ENCODE measurements at regions not wholly inside any gene's neighbourhood (a gene's known extent, or its start where the extent isn't known, plus 50 kb on each side); places are given as distances from the start of the nearest gene placed in this dataset.

DNA sequence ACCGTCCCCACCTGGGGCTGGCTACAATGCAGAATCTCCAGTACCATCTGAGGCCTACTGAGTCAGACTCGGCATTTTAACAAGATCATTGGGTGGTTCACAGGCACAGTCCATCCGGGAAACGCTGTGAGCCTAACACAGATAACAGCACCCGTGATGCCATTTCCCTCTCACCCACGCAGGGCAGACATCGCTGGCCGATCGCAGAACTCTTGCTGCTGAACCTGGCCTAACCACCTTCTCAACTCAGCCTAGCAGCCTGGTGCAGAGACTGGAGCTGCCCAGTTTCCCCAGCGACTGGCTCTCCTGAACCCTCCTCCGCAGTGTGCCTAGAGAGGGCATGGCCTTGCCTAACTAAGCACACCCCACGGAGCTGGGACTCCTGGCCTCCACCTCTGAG, 83.3 kb downstream of the NCOR2 start:
- Histone ChIP-seq H3K4me2 (ENCODE audit: extremely low read depth, insufficient read depth, low read length) (no peak overlapping the region), H3K4me1 (ENCODE audit: control insufficient read depth, extremely low read depth, insufficient read depth, low read length) (peaks cover 7% of the 10 kb centered on the region), H3K36me3 (ENCODE audit: control insufficient read depth, insufficient read depth, low read length) (peaks cover 2% of the 10 kb centered on the region), H3K4me3 (replicated peaks in 1 of 4; ENCODE audit: control extremely low read depth in 1 of 4, insufficient read depth in 1 of 4, low read depth in 3 of 4, low read length in 4 of 4) (no peak overlapping the region), H3K27ac (ENCODE audit: insufficient read depth, low read length) (no peak overlapping the region), H3K79me2 (ENCODE audit: control insufficient read depth, insufficient read depth, low read length) (no peaks in the 10 kb centered on the region), H3K27me3 (ENCODE audit: control insufficient read depth, insufficient read depth, low read length) (no peaks in the 10 kb centered on the region), H2AFZ (ENCODE audit: low read length) (no peak overlapping the region), H3K9ac (ENCODE audit: insufficient read depth, low read length) (no peak overlapping the region), H3K9me3 (ENCODE audit: control insufficient read depth, insufficient read depth, low read depth, low read length) (no peaks in the 10 kb centered on the region), H4K20me1 (ENCODE audit: control insufficient read depth, extremely low read depth, insufficient read depth, low read length) (no peaks in the 10 kb centered on the region)
- TF ChIP-seq EZH2 (IDR thresholded peaks at IDR 0.05; ENCODE audit: low read length, missing control alignments): no peak
- TF ChIP-seq, protein P1, sequence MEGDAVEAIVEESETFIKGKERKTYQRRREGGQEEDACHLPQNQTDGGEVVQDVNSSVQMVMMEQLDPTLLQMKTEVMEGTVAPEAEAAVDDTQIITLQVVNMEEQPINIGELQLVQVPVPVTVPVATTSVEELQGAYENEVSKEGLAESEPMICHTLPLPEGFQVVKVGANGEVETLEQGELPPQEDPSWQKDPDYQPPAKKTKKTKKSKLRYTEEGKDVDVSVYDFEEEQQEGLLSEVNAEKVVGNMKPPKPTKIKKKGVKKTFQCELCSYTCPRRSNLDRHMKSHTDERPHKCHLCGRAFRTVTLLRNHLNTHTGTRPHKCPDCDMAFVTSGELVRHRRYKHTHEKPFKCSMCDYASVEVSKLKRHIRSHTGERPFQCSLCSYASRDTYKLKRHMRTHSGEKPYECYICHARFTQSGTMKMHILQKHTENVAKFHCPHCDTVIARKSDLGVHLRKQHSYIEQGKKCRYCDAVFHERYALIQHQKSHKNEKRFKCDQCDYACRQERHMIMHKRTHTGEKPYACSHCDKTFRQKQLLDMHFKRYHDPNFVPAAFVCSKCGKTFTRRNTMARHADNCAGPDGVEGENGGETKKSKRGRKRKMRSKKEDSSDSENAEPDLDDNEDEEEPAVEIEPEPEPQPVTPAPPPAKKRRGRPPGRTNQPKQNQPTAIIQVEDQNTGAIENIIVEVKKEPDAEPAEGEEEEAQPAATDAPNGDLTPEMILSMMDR (conservative IDR thresholded peaks at IDR 0.05 in 1 of 2, IDR thresholded peaks at IDR 0.05 in 1 of 2; ENCODE audit: low read depth in 1 of 2, low read length in 2 of 2): no peak
- DNase-seq (ENCODE audit: low read depth in 2 of 2): no peak

DNA sequence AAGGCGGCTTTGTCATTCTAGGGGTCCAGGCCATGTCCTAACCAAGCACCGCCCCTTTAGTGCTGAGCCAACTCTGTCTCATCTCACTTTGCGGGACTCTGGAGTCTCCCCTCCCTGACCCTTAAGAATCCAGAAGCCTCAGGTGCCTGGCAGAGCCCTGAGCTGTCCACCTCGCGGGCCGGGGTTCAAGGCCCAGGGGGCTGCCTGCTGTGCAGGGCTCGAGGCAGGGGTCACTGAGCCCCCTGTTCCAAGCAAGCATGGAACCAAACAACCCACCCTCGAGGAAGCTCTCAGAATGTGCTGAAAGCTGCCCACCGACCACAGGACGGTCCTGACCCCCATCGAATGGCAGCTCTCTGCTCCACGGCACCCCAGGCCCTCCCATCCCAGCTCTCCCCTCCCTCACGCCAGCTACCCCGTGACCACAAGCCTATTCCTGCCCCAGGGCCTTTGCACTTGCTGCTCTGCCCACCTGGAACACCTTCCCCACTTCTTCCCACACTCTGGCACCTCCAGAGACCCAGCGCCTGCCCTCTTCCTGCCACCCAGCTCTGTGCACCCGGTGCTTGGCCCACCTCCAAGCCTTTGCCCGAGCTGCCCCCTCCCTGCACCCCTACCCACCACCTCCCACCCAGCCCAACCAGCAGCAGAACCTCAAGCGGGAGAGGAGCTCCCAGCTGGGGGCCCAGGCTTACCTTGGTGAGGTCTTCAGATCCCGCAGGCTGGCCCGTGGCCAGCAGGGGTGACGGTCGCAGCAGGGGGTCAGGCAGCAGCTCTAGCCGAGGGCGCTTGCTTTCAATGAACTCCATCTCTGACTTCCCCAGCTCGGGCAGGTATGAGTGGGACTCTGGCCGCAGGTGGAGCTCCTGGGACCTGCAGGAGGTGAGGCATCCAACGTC, 84.3 kb downstream of the NCOR2 start:
- DNase-seq (ENCODE audit: low read depth in 2 of 2): no peak
- Histone ChIP-seq H3K36me3 (ENCODE audit: control insufficient read depth, insufficient read depth, low read length) (peaks cover 2% of the 10 kb centered on the region), H4K20me1 (ENCODE audit: control insufficient read depth, extremely low read depth, insufficient read depth, low read length) (no peaks in the 10 kb centered on the region), H2AFZ (ENCODE audit: low read length) (no peak overlapping the region), H3K4me2 (ENCODE audit: extremely low read depth, insufficient read depth, low read length) (no peak overlapping the region), H3K79me2 (ENCODE audit: control insufficient read depth, insufficient read depth, low read length) (no peaks in the 10 kb centered on the region), H3K4me1 (ENCODE audit: control insufficient read depth, extremely low read depth, insufficient read depth, low read length) (peaks cover 7% of the 10 kb centered on the region), H3K9me3 (ENCODE audit: control insufficient read depth, insufficient read depth, low read depth, low read length) (no peaks in the 10 kb centered on the region), H3K4me3 (replicated peaks in 1 of 4; ENCODE audit: control extremely low read depth in 1 of 4, insufficient read depth in 1 of 4, low read depth in 3 of 4, low read length in 4 of 4) (no peak overlapping the region), H3K9ac (ENCODE audit: insufficient read depth, low read length) (no peak overlapping the region), H3K27ac (ENCODE audit: insufficient read depth, low read length) (no peak overlapping the region), H3K27me3 (ENCODE audit: control insufficient read depth, insufficient read depth, low read length) (no peaks in the 10 kb centered on the region)
- TF ChIP-seq, protein P1 (conservative IDR thresholded peaks at IDR 0.05 in 1 of 2, IDR thresholded peaks at IDR 0.05 in 1 of 2; ENCODE audit: low read depth in 1 of 2, low read length in 2 of 2): no peak
- TF ChIP-seq EZH2 (IDR thresholded peaks at IDR 0.05; ENCODE audit: low read length, missing control alignments): no peak

DNA sequence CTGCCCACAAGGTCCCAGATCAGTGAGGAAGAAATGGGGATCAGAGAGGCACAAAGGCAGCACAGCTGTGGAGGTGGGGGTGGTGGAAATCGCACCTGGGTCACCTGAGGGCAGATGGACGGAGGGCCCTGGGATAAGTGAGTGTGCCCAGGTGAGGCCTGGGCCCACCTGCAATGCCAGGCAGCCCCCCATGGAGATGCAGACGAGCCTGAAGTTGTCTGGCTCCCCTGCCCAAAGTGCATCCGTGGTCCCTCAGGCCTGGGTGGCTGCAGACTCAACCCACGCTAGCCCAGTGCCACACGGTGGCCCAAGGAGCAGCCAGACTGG, 84.9 kb downstream of the NCOR2 start:
- Histone ChIP-seq H3K9ac (ENCODE audit: insufficient read depth, low read length) (no peak overlapping the region), H4K20me1 (ENCODE audit: control insufficient read depth, extremely low read depth, insufficient read depth, low read length) (no peaks in the 10 kb centered on the region), H2AFZ (ENCODE audit: low read length) (no peak overlapping the region), H3K4me1 (ENCODE audit: control insufficient read depth, extremely low read depth, insufficient read depth, low read length) (peaks cover 7% of the 10 kb centered on the region), H3K36me3 (ENCODE audit: control insufficient read depth, insufficient read depth, low read length) (peaks cover 2% of the 10 kb centered on the region), H3K79me2 (ENCODE audit: control insufficient read depth, insufficient read depth, low read length) (no peaks in the 10 kb centered on the region), H3K27ac (ENCODE audit: insufficient read depth, low read length) (no peak overlapping the region), H3K27me3 (ENCODE audit: control insufficient read depth, insufficient read depth, low read length) (no peaks in the 10 kb centered on the region), H3K9me3 (ENCODE audit: control insufficient read depth, insufficient read depth, low read depth, low read length) (no peaks in the 10 kb centered on the region), H3K4me2 (ENCODE audit: extremely low read depth, insufficient read depth, low read length) (no peak overlapping the region), H3K4me3 (replicated peaks in 1 of 4; ENCODE audit: control extremely low read depth in 1 of 4, insufficient read depth in 1 of 4, low read depth in 3 of 4, low read length in 4 of 4) (no peak overlapping the region)
- TF ChIP-seq, protein P1 (conservative IDR thresholded peaks at IDR 0.05 in 1 of 2, IDR thresholded peaks at IDR 0.05 in 1 of 2; ENCODE audit: low read depth in 1 of 2, low read length in 2 of 2): no peak
- DNase-seq (ENCODE audit: low read depth in 2 of 2): no peak

Data from fibroblast of lung (primary cell).